HG02981 (cell line): ENCODE measurements at regions not wholly inside any gene's neighbourhood (a gene's known extent, or its start where the extent isn't known, plus 50 kb on each side); places are given as distances from the start of the nearest gene placed in this dataset.

Source experiments
- ATAC-seq: cut with Tn5 transposase; IDR thresholded peaks from one replicate; pipeline ENCODE4 v1.9.1; 2021; ENCODE audit warnings: mild to moderate bottlenecking, moderate library complexity; ENCODE audit not compliant: unreplicated experiment

- ATAC-seq: no peak
Observed at GRCh38 chr17:71963791-71964190, 157.0 kb upstream of the SOX9 start.

GRCh38 chr17:71964559-71964958 lies 156.3 kb upstream of the SOX9 start:
- ATAC-seq: no peak

GRCh38 chr17:71966055-71966454 lies 154.8 kb upstream of the SOX9 start:
- ATAC-seq: no peak

GRCh38 chr17:71966459-71967313 lies 154.1 kb upstream of the SOX9 start:
- ATAC-seq: no peak

GRCh38 chr17:71969500-71969899 lies 151.3 kb upstream of the SOX9 start:
- ATAC-seq: no peak

GRCh38 chr17:71970312-71970711 lies 150.5 kb upstream of the SOX9 start:
- ATAC-seq: no peak

GRCh38 chr17:71974051-71974450 lies 146.8 kb upstream of the SOX9 start:
- ATAC-seq: no peak

- no peak for ATAC-seq
Observed at GRCh38 chr17:71975331-71975801, 145.5 kb upstream of the SOX9 start.

GRCh38 chr17:71976011-71976649 lies 144.7 kb upstream of the SOX9 start:
- ATAC-seq: no peak

GRCh38 chr17:71978435-71978834 lies 142.4 kb upstream of the SOX9 start:
- ATAC-seq: no peak

GRCh38 chr17:71980171-71980570 lies 140.6 kb upstream of the SOX9 start:
- ATAC-seq: no peak

GRCh38 chr17:71983828-71984227 lies 137.0 kb upstream of the SOX9 start:
- no peak for ATAC-seq

GRCh38 chr17:71985111-71986039 lies 135.4 kb upstream of the SOX9 start:
- no peak for ATAC-seq

GRCh38 chr17:71986886-71987285 lies 133.9 kb upstream of the SOX9 start:
- ATAC-seq: no peak

GRCh38 chr17:71987634-71988033 lies 133.2 kb upstream of the SOX9 start:
- no peak for ATAC-seq

GRCh38 chr17:71989117-71989516 lies 131.7 kb upstream of the SOX9 start:
- no peak for ATAC-seq

GRCh38 chr17:71993363-71993762 lies 127.5 kb upstream of the SOX9 start:
- ATAC-seq: no peak

GRCh38 chr17:71995590-71995989 lies 125.2 kb upstream of the SOX9 start:
- ATAC-seq: no peak

- no peak for ATAC-seq
Observed at GRCh38 chr17:72004011-72004427, 116.8 kb upstream of the SOX9 start.

- peak; percentile 54 for ATAC-seq
Observed at GRCh38 chr17:72004611-72005331, 116.0 kb upstream of the SOX9 start.
